Ascending aorta (tissue), 2 donors: ENCODE measurements at regions not wholly inside any gene's neighbourhood (a gene's known extent, or its start where the extent isn't known, plus 50 kb on each side); places are given as distances from the start of the nearest gene placed in this dataset.

Source experiments
- DNase-seq, 2 donors: peaks; one replicate each; pipeline ENCODE4 v3.0.0-alpha.2; 2019; ENCODE audit warnings: low spot score in 2 of 2
- H3K27ac ChIP-seq, 2 donors: fragments of 200-600 bp; sonication (generic); one replicate each; pipeline ENCODE4 v1.5.1; 2016 to 2017; ENCODE audit warnings: mild to moderate bottlenecking in 1 of 2
- H3K27me3 ChIP-seq: fragments of 200-600 bp; sonication (generic); one replicate; pipeline ENCODE4 v1.5.1; 2017
- H3K36me3 ChIP-seq, 2 donors: fragments of 200-600 bp; sonication (generic); one replicate each; pipeline ENCODE4 v1.5.1; 2016
- H3K4me1 ChIP-seq, 2 donors: fragments of 200-600 bp; sonication (generic); one replicate each; pipeline ENCODE4 v1.5.1; 2016 to 2017; ENCODE audit warnings: mild to moderate bottlenecking in 1 of 2
- H3K4me3 ChIP-seq, 2 donors: fragments of 200-600 bp; sonication (generic); one replicate each; pipeline ENCODE4 v1.5.1; 2016 to 2017; ENCODE audit warnings: mild to moderate bottlenecking in 1 of 2
- H3K9me3 ChIP-seq, 2 donors: fragments of 200-600 bp; sonication (generic); one replicate each; pipeline ENCODE4 v1.5.1; 2016
- intact Hi-C: fragments of 100-400 bp; cut with DNase I; formaldehyde crosslinking; loops from one replicate; pipeline ENCODE4 v1.15.1; 2023
- TF ChIP-seq, protein P1 (sequence below), 3 experiments: fragments of 200-600 bp in 2 of 3; fragments of 450-650 bp in 1 of 3; sonication (generic) in 2 of 3; IDR thresholded peaks; one replicate each; pipeline ENCODE4 v1.5.1; 2016 to 2019; ENCODE audit warnings: antibody characterized with exemption in 3 of 3, mild to moderate bottlenecking in 1 of 3, moderate library complexity in 1 of 3

- no peak for DNase-seq
- Histone ChIP-seq H3K27me3 (no peaks in the 10 kb centered on the region), H3K9me3 (no peaks in the 10 kb centered on the region), H3K4me3 (no peak overlapping the region), H3K4me1 (no peaks in the 10 kb centered on the region), H3K36me3 (no peaks in the 10 kb centered on the region), H3K27ac (no peak overlapping the region)
- intact Hi-C loops, result no loop called here
- TF ChIP-seq, protein P1, sequence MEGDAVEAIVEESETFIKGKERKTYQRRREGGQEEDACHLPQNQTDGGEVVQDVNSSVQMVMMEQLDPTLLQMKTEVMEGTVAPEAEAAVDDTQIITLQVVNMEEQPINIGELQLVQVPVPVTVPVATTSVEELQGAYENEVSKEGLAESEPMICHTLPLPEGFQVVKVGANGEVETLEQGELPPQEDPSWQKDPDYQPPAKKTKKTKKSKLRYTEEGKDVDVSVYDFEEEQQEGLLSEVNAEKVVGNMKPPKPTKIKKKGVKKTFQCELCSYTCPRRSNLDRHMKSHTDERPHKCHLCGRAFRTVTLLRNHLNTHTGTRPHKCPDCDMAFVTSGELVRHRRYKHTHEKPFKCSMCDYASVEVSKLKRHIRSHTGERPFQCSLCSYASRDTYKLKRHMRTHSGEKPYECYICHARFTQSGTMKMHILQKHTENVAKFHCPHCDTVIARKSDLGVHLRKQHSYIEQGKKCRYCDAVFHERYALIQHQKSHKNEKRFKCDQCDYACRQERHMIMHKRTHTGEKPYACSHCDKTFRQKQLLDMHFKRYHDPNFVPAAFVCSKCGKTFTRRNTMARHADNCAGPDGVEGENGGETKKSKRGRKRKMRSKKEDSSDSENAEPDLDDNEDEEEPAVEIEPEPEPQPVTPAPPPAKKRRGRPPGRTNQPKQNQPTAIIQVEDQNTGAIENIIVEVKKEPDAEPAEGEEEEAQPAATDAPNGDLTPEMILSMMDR (IDR thresholded peaks at IDR 0.05), result no peak
Observed at GRCh38 chr5:2607598-2607997, 143.9 kb downstream of the IRX2 start.

GRCh38 chr5:2603272-2603575 is 148.3 kb downstream of the IRX2 start:
- DNase-seq, result no peak
- intact Hi-C loops, result no loop called here
- Histone ChIP-seq H3K27ac (no peak overlapping the region), H3K4me1 (no peaks in the 10 kb centered on the region), H3K36me3 (no peaks in the 10 kb centered on the region), H3K9me3 (no peaks in the 10 kb centered on the region), H3K4me3 (no peak overlapping the region), H3K27me3 (no peaks in the 10 kb centered on the region)
- TF ChIP-seq, protein P1 (IDR thresholded peaks at IDR 0.05), result no peak

DNA sequence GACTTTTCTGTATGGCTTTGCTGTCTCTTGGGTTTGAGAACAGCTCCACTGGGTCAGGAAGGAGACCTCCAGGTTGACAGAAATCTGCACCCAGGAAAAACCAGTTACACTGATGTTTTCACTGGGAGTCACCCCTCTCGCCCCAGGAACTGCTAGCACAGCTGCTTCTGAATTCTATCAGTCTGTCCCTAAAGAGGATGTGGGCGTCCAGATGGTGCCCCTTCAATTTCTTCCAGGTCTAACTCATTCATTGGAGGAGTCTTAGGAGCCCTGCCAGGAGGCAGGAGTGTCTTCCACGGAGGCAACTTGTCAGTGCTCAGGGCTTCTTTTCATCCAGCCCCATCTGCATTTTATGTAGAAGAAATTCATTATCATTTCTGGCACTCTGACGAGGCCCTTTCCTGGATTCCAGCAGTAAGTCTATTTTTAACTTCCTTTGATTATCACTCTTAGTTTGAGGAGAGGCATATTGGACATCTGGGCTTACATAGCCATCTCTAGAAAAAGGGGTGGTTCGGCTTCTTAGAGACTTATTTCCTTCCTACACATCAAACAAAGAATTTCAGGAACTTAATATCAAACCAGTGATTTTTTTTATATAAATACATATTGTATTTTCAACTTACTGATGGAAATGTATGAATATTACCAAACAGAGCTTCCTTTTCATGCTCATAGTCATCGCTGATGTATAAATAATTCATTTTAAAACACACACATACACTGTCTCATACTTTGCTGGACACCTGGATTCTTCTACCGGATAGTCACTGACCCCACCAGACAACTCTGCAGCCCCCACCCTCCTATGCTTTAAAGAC is 148.8 kb downstream of the IRX2 start:
- intact Hi-C loops, result no loop called here
- TF ChIP-seq, protein P1 (IDR thresholded peaks at IDR 0.05), result no peak
- H3K36me3 ChIP-seq, result no peaks in the 10 kb centered on the region

DNA sequence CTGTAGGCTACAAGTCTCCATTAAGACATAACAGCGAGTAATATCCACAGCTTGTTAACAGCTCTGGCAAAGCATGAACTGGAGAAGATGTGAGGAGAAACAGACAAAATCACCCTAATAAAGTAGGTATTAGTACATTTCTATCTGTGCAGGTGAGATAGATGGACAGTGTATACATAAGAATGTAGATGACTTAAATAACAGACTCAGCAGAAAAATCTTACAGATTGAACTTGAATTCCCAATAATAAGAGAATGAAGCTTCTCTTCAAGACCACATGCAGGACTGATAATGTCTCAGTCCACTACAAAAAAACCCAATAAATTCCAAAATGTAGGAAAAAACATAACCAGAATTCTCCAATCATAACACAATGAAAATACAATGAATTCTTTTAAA is 153.0 kb downstream of the IRX2 start:
- Histone ChIP-seq H3K27me3 (no peaks in the 10 kb centered on the region), H3K4me1 (no peaks in the 10 kb centered on the region), H3K36me3 (no peaks in the 10 kb centered on the region), H3K27ac (no peak overlapping the region), H3K9me3 (no peaks in the 10 kb centered on the region), H3K4me3 (no peak overlapping the region)
- intact Hi-C loops, result no loop called here
- TF ChIP-seq, protein P1 (IDR thresholded peaks at IDR 0.05), result no peak
- DNase-seq, result no peak

More for the DNA sequence above, 148.8 kb downstream of the IRX2 start:
- Histone ChIP-seq H3K27ac (no peak overlapping the region), H3K4me1 (no peaks in the 10 kb centered on the region), H3K9me3 (no peaks in the 10 kb centered on the region), H3K4me3 (no peak overlapping the region), H3K27me3 (no peaks in the 10 kb centered on the region)
- no peak for DNase-seq

GRCh38 chr5:2594701-2595100 is 156.8 kb downstream of the IRX2 start:
- TF ChIP-seq, protein P1 (IDR thresholded peaks at IDR 0.05), result no peak
- Histone ChIP-seq H3K36me3 (no peaks in the 10 kb centered on the region), H3K4me3 (no peak overlapping the region), H3K27ac (no peak overlapping the region), H3K4me1 (no peaks in the 10 kb centered on the region), H3K9me3 (no peaks in the 10 kb centered on the region), H3K27me3 (no peaks in the 10 kb centered on the region)
- DNase-seq, result no peak
- intact Hi-C loops, result no loop called here

- DNase-seq, result no peak
- H3K36me3 ChIP-seq, result no peaks in the 10 kb centered on the region
Observed at GRCh38 chr5:2592766-2593165, 158.7 kb downstream of the IRX2 start.

More at GRCh38 chr5:2592766-2593165, 158.7 kb downstream of the IRX2 start:
- intact Hi-C loops, result no loop called here
- TF ChIP-seq, protein P1 (IDR thresholded peaks at IDR 0.05), result no peak
- Histone ChIP-seq H3K4me1 (no peaks in the 10 kb centered on the region), H3K27me3 (no peaks in the 10 kb centered on the region), H3K27ac (no peak overlapping the region), H3K9me3 (no peaks in the 10 kb centered on the region), H3K4me3 (no peak overlapping the region)
